Fibroblast of skin of right biceps (primary cell): ENCODE measurements at regions not wholly inside any gene's neighbourhood (a gene's known extent, or its start where the extent isn't known, plus 50 kb on each side); places are given as distances from the start of the nearest gene placed in this dataset.
A peak's percentile ranks its signal among the peaks of the same experiment; 100 is the strongest.

Experiments
- DNase-seq: peaks from one replicate; pipeline ENCODE4 v3.0.0-alpha.2; 2013

- DNase-seq, result no peak
Measured at GRCh38 chr9:20111173-20111843, 322.5 kb upstream of the SLC24A2 start.

GRCh38 chr9:20095430-20096092 is 306.7 kb upstream of the SLC24A2 start:
- no peak for DNase-seq

- DNase-seq, result no peak
Measured at GRCh38 chr9:20092561-20092960, 303.7 kb upstream of the SLC24A2 start.

- no peak for DNase-seq
Measured at GRCh38 chr9:20087481-20087880, 298.6 kb upstream of the SLC24A2 start.

GRCh38 chr9:20085842-20086241 is 297.0 kb upstream of the SLC24A2 start:
- no peak for DNase-seq

GRCh38 chr9:20084125-20084524 is 295.3 kb upstream of the SLC24A2 start:
- DNase-seq, result no peak

- no peak for DNase-seq
Measured at GRCh38 chr9:20083390-20083789, 294.6 kb upstream of the SLC24A2 start.

GRCh38 chr9:20082831-20083230 is 294.0 kb upstream of the SLC24A2 start:
- no peak for DNase-seq

GRCh38 chr9:20082406-20082805 is 293.6 kb upstream of the SLC24A2 start:
- DNase-seq, result no peak

GRCh38 chr9:20078246-20078645 is 289.4 kb upstream of the SLC24A2 start:
- DNase-seq, result no peak

- DNase-seq, result no peak
Measured at GRCh38 chr9:20074291-20074690, 285.5 kb upstream of the SLC24A2 start.

- DNase-seq, result no peak
Measured at GRCh38 chr9:20070336-20070735, 281.5 kb upstream of the SLC24A2 start.

GRCh38 chr9:20065796-20066700 is 277.2 kb upstream of the SLC24A2 start:
- no peak for DNase-seq

GRCh38 chr9:20065046-20065445 is 276.2 kb upstream of the SLC24A2 start:
- no peak for DNase-seq

GRCh38 chr9:20054734-20055133 is 265.9 kb upstream of the SLC24A2 start:
- no peak for DNase-seq

GRCh38 chr9:20048985-20049384 is 260.1 kb upstream of the SLC24A2 start:
- DNase-seq, result no peak

- DNase-seq, result no peak
Measured at GRCh38 chr9:20048437-20048836, 259.6 kb upstream of the SLC24A2 start.

GRCh38 chr9:20044686-20045085 is 255.8 kb upstream of the SLC24A2 start:
- peak; percentile 39 for DNase-seq

GRCh38 chr9:20043461-20043860 is 254.6 kb upstream of the SLC24A2 start:
- DNase-seq, result no peak

- no peak for DNase-seq
Measured at GRCh38 chr9:20043035-20043434, 254.2 kb upstream of the SLC24A2 start.

- DNase-seq, result no peak
Measured at GRCh38 chr9:20042128-20042711, 253.4 kb upstream of the SLC24A2 start.

GRCh38 chr9:20041697-20042081 is 252.9 kb upstream of the SLC24A2 start:
- no peak for DNase-seq

- no peak for DNase-seq
Measured at GRCh38 chr9:20040991-20041696, 252.3 kb upstream of the SLC24A2 start.
